ENCODE measurements at regions not wholly inside any gene's neighbourhood (a gene's known extent, or its start where the extent isn't known, plus 50 kb on each side); places are given as distances from the start of the nearest gene placed in this dataset.
"Not testable (repeated sequence)": the region's sequence is repeated elsewhere in the genome, so short reads cannot be mapped to it uniquely, and the experiment has no call there.

- H3K4me3 ChIP-seq (ENCODE audit: low read depth, low read length): no peak overlapping the region
- no peak for TF ChIP-seq CTCF (IDR thresholded peaks at IDR 0.05; ENCODE audit: borderline replicate concordance, insufficient read depth, low read depth, low read length)
Measured at GRCh38 chr20:50331469-50332363, 141.1 kb downstream of the CEBPB start.

GRCh38 chr20:50332491-50332980 lies 141.9 kb downstream of the CEBPB start:
- no peak overlapping the region for H3K4me3 ChIP-seq (ENCODE audit: low read depth, low read length)
- no peak for TF ChIP-seq CTCF (IDR thresholded peaks at IDR 0.05; ENCODE audit: borderline replicate concordance, insufficient read depth, low read depth, low read length)

GRCh38 chr20:50333131-50333670 lies 142.6 kb downstream of the CEBPB start:
- no peak overlapping the region for H3K4me3 ChIP-seq (ENCODE audit: low read depth, low read length)
- no peak for TF ChIP-seq CTCF (IDR thresholded peaks at IDR 0.05; ENCODE audit: borderline replicate concordance, insufficient read depth, low read depth, low read length)

GRCh38 chr20:50333812-50334211 lies 143.2 kb downstream of the CEBPB start:
- H3K4me3 ChIP-seq (ENCODE audit: low read depth, low read length): no peak overlapping the region
- TF ChIP-seq CTCF (IDR thresholded peaks at IDR 0.05; ENCODE audit: borderline replicate concordance, insufficient read depth, low read depth, low read length): no peak

GRCh38 chr20:50334512-50334911 lies 143.9 kb downstream of the CEBPB start:
- H3K4me3 ChIP-seq (ENCODE audit: low read depth, low read length): not testable (repeated sequence)

GRCh38 chr20:50335105-50335504 lies 144.5 kb downstream of the CEBPB start:
- TF ChIP-seq CTCF (IDR thresholded peaks at IDR 0.05; ENCODE audit: borderline replicate concordance, insufficient read depth, low read depth, low read length): no peak
- no peak overlapping the region for H3K4me3 ChIP-seq (ENCODE audit: low read depth, low read length)

- no peak overlapping the region for H3K4me3 ChIP-seq (ENCODE audit: low read depth, low read length)
- TF ChIP-seq CTCF (IDR thresholded peaks at IDR 0.05; ENCODE audit: borderline replicate concordance, insufficient read depth, low read depth, low read length): no peak
Measured at GRCh38 chr20:50335866-50336265, 145.2 kb downstream of the CEBPB start.

All from GM12875 (cell line).